Parathyroid adenoma (tissue), 2 donors: ENCODE measurements at regions not wholly inside any gene's neighbourhood (a gene's known extent, or its start where the extent isn't known, plus 50 kb on each side); places are given as distances from the start of the nearest gene placed in this dataset.
A peak's percentile ranks its signal among the peaks of the same experiment; 100 is the strongest.

Source experiments
- H2AFZ ChIP-seq: fragments of 300-600 bp; sonication (generic); one replicate; pipeline ENCODE4 v1.7.0; 2017; ENCODE audit warnings: antibody characterized with exemption, mild to moderate bottlenecking
- H3K27ac ChIP-seq: fragments of 300-600 bp; sonication (generic); one replicate; pipeline ENCODE4 v1.7.0; 2017
- H3K27me3 ChIP-seq: fragments of 300-600 bp; sonication (generic); one replicate; pipeline ENCODE4 v1.7.0; 2017; ENCODE audit warnings: low read length; ENCODE audit not compliant: control insufficient read depth, insufficient read depth
- H3K36me3 ChIP-seq: fragments of 300-600 bp; sonication (generic); one replicate; pipeline ENCODE4 v1.7.0; 2017; ENCODE audit warnings: low read length; ENCODE audit not compliant: control insufficient read depth, insufficient read depth
- H3K4me1 ChIP-seq: fragments of 300-600 bp; sonication (generic); one replicate; pipeline ENCODE4 v1.7.0; 2017; ENCODE audit warnings: control low read depth
- H3K4me2 ChIP-seq: fragments of 300-600 bp; sonication (generic); one replicate; pipeline ENCODE4 v1.7.0; 2017; ENCODE audit warnings: low read length
- H3K4me3 ChIP-seq: fragments of 300-600 bp; sonication (generic); one replicate; pipeline ENCODE4 v1.7.0; 2017; ENCODE audit warnings: low read depth, low read length
- H3K79me2 ChIP-seq: fragments of 300-600 bp; sonication (generic); one replicate; pipeline ENCODE4 v1.7.0; 2017; ENCODE audit warnings: control low read depth
- H3K9ac ChIP-seq: fragments of 300-600 bp; sonication (generic); one replicate; pipeline ENCODE4 v1.7.0; 2017; ENCODE audit warnings: mild to moderate bottlenecking
- H3K9me3 ChIP-seq: fragments of 300-600 bp; sonication (generic); one replicate; pipeline ENCODE4 v1.7.0; 2017; ENCODE audit warnings: low read length; ENCODE audit not compliant: control insufficient read depth
- CTCF ChIP-seq: fragments of 300-600 bp; sonication (generic); IDR thresholded peaks from one replicate; pipeline ENCODE4 v1.7.0; 2017; ENCODE audit warnings: antibody characterized with exemption, mild to moderate bottlenecking
- donor health status: primary hyperparathyroidism.

DNA sequence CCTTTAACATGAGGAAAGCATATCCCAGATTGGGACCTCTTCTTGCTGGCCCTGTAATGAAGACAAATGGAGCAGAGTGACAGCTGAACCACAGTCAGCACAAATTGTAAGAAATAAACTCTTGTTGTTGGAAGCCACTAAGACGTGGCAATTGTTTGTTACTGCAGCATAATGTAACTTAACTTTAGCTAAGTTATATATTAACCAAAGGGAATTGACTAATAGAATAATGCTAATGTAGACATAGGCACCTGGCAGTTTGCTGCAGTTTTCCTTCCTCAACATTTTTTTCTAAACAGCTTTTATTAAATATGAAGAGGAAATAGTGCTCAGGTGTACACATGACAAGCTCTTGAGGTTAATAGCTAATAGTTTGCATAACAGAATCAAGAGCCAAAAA is 300.7 kb upstream of the SLC30A5 start:
- no peaks in the 10 kb centered on the region for H3K9me3 ChIP-seq
- no peak overlapping the region for H3K27ac ChIP-seq
- no peak for TF ChIP-seq CTCF
- no peaks in the 10 kb centered on the region for H3K36me3 ChIP-seq
- H2AFZ ChIP-seq = no peak overlapping the region
- H3K27me3 ChIP-seq = no peaks in the 10 kb centered on the region
- no peak overlapping the region for H3K4me3 ChIP-seq
- H3K79me2 ChIP-seq = no peaks in the 10 kb centered on the region
- H3K4me1 ChIP-seq = peaks cover 4% of the 10 kb centered on the region
- H3K9ac ChIP-seq = no peak overlapping the region
- no peak overlapping the region for H3K4me2 ChIP-seq

DNA sequence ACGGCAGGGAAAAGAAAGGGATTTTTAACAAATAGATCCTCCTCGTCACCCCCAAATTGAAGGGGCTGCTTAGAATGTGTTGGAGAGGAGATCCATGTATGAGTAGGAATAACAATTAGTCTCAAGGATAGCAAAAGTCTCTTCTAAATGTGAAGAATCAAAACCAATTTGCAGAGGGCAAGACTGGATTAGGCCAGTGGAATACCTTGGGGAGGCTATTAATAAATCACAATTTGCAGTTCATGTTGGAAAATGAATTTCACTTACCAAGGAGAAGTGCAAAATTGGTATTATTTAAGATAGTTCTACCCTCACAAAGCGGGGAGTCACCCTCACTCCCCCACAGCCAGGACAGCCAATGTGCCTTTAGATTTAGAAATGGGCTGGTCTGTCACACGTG is 299.8 kb upstream of the SLC30A5 start:
- Histone ChIP-seq H3K4me1 (peaks cover 4% of the 10 kb centered on the region), H3K27ac (no peak overlapping the region), H2AFZ (no peak overlapping the region), H3K4me2 (no peak overlapping the region), H3K79me2 (no peaks in the 10 kb centered on the region), H3K36me3 (no peaks in the 10 kb centered on the region), H3K27me3 (no peaks in the 10 kb centered on the region), H3K4me3 (no peak overlapping the region), H3K9me3 (no peaks in the 10 kb centered on the region), H3K9ac (no peak overlapping the region)
- no peak for TF ChIP-seq CTCF

DNA sequence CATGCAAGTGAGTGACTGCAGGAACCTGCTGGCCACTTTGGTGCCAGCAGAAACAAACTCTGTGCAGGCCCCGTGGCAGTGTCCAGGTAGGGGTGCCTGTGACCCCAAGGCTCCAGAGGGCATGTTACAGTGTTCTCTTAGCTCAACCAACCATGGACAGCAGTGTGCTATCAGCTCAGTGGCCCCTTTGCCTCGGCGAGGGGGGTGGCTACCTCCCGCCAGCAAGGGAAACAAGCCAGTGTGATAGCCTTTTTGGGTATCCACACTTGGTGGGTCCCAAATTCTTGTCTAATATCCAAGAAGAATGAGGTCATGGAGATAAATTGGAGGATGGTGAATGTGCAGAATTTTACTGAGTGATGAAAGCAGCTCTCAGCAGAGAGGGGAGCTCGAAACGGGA is 298.6 kb upstream of the SLC30A5 start:
- no peaks in the 10 kb centered on the region for H3K36me3 ChIP-seq
- no peak overlapping the region for H3K4me3 ChIP-seq
- H3K9me3 ChIP-seq = no peaks in the 10 kb centered on the region
- H3K4me1 ChIP-seq = no peaks in the 10 kb centered on the region
- no peaks in the 10 kb centered on the region for H3K27me3 ChIP-seq
- H3K27ac ChIP-seq = no peak overlapping the region
- no peak overlapping the region for H3K4me2 ChIP-seq
- no peak overlapping the region for H3K9ac ChIP-seq
- no peak for TF ChIP-seq CTCF
- no peak overlapping the region for H2AFZ ChIP-seq
- H3K79me2 ChIP-seq = no peaks in the 10 kb centered on the region

GRCh38 chr5:68798877-68799843 is 294.7 kb upstream of the SLC30A5 start:
- H3K27me3 ChIP-seq = no peaks in the 10 kb centered on the region
- no peaks in the 10 kb centered on the region for H3K79me2 ChIP-seq
- H3K27ac ChIP-seq = no peak overlapping the region
- H3K9ac ChIP-seq = no peak overlapping the region
- no peak overlapping the region for H3K4me2 ChIP-seq
- TF ChIP-seq CTCF = no peak
- H3K36me3 ChIP-seq = no peaks in the 10 kb centered on the region
- H3K4me1 ChIP-seq = no peaks in the 10 kb centered on the region
- no peaks in the 10 kb centered on the region for H3K9me3 ChIP-seq
- no peak overlapping the region for H3K4me3 ChIP-seq
- H2AFZ ChIP-seq = peak overlapping the region; percentile 56

GRCh38 chr5:68802430-68802829 is 291.4 kb upstream of the SLC30A5 start:
- Histone ChIP-seq H3K27ac (no peak overlapping the region), H3K27me3 (no peaks in the 10 kb centered on the region), H3K4me3 (no peak overlapping the region), H2AFZ (no peak overlapping the region), H3K9ac (no peak overlapping the region), H3K36me3 (no peaks in the 10 kb centered on the region), H3K9me3 (no peaks in the 10 kb centered on the region), H3K4me2 (no peak overlapping the region), H3K79me2 (no peaks in the 10 kb centered on the region), H3K4me1 (no peaks in the 10 kb centered on the region)
- no peak for TF ChIP-seq CTCF
